ENCODE measurements at regions not wholly inside any gene's neighbourhood (a gene's known extent, or its start where the extent isn't known, plus 50 kb on each side); places are given as distances from the start of the nearest gene placed in this dataset.

- no peak for TF ChIP-seq EZH2 (IDR thresholded peaks at IDR 0.05; ENCODE audit: borderline replicate concordance)
- TF ChIP-seq CTCF (IDR thresholded peaks at IDR 0.05; ENCODE audit: poor library complexity) = no peak
- TF ChIP-seq EZH2phosphoT487 (IDR thresholded peaks at IDR 0.05; ENCODE audit: low read depth, severe bottlenecking, unreplicated experiment) = no peak
These were observed 1786.4 kb upstream of the WWC1 start for GRCh38 chr5:166505067-166505466.

Measured in hepatocyte (in vitro differentiated cells).